GM23248 (cell line): ENCODE measurements at regions not wholly inside any gene's neighbourhood (a gene's known extent, or its start where the extent isn't known, plus 50 kb on each side); places are given as distances from the start of the nearest gene placed in this dataset.

Experiments
- DNase-seq: peaks from one replicate; pipeline ENCODE4 v3.0.0-alpha.2; 2015
- H2AFZ ChIP-seq: fragments of 200-600 bp; sonication (generic); 2 replicates; pipeline ENCODE4 v1.6.1; 2016; ENCODE audit warnings: antibody characterized with exemption
- H3F3A ChIP-seq: fragments of 200-600 bp; sonication (generic); 2 replicates; pipeline ENCODE4 v1.6.1; 2016; ENCODE audit warnings: mild to moderate bottlenecking, antibody characterized with exemption, mixed run types; ENCODE audit not compliant: insufficient read depth
- H3K27ac ChIP-seq: fragments of 200-600 bp; sonication (generic); 2 replicates; pipeline ENCODE4 v1.5.1; 2016; ENCODE audit warnings: mild to moderate bottlenecking
- H3K27me3 ChIP-seq: fragments of 200-600 bp; sonication (generic); replicated peaks from 2 replicates; pipeline ENCODE4 v1.6.1; 2016; ENCODE audit warnings: mild to moderate bottlenecking; ENCODE audit not compliant: insufficient read depth
- H3K36me3 ChIP-seq: fragments of 200-600 bp; sonication (generic); 2 replicates; pipeline ENCODE4 v1.6.1; 2016; ENCODE audit warnings: low read depth, mild to moderate bottlenecking
- H3K4me1 ChIP-seq: fragments of 200-600 bp; sonication (generic); 2 replicates; pipeline ENCODE4 v1.6.1; 2016; ENCODE audit warnings: mild to moderate bottlenecking; ENCODE audit not compliant: insufficient read depth
- H3K4me2 ChIP-seq: fragments of 200-600 bp; sonication (generic); one replicate; pipeline ENCODE4 v1.6.1; 2016; ENCODE audit warnings: mild to moderate bottlenecking; ENCODE audit not compliant: unreplicated experiment
- H3K4me3 ChIP-seq: fragments of 200-600 bp; sonication (generic); 2 replicates; pipeline ENCODE4 v1.5.1; 2016; ENCODE audit warnings: mild to moderate bottlenecking
- H3K79me2 ChIP-seq: fragments of 200-600 bp; sonication (generic); 2 replicates; pipeline ENCODE4 v1.6.1; 2016; ENCODE audit warnings: mild to moderate bottlenecking; ENCODE audit not compliant: insufficient read depth
- H3K9ac ChIP-seq: fragments of 200-600 bp; sonication (generic); 2 replicates; pipeline ENCODE4 v1.6.1; 2016; ENCODE audit warnings: mild to moderate bottlenecking
- H3K9me2 ChIP-seq: fragments of 200-600 bp; sonication (generic); 2 replicates; pipeline ENCODE4 v1.6.1; 2016; ENCODE audit warnings: mixed run types, mild to moderate bottlenecking, moderate library complexity; ENCODE audit not compliant: insufficient read depth
- H3K9me3 ChIP-seq: fragments of 200-600 bp; sonication (generic); one replicate; pipeline ENCODE4 v1.6.1; 2017; ENCODE audit warnings: low read depth
- H4K20me1 ChIP-seq: fragments of 200-600 bp; sonication (generic); 2 replicates; pipeline ENCODE4 v1.6.0; 2016; ENCODE audit not compliant: insufficient read depth
- EZH2 ChIP-seq: fragments of 200-600 bp; sonication (generic); IDR thresholded peaks from 2 replicates; pipeline ENCODE4 v1.6.1; 2018; ENCODE audit warnings: antibody characterized with exemption, mild to moderate bottlenecking; ENCODE audit not compliant: insufficient read depth, poor library complexity, severe bottlenecking
- EZH2phosphoT487 ChIP-seq: fragments of 200-600 bp; sonication (generic); IDR thresholded peaks from 2 replicates; pipeline ENCODE4 v1.6.1; 2018; ENCODE audit warnings: antibody characterized with exemption, moderate library complexity, mild to moderate bottlenecking, low read depth; ENCODE audit not compliant: insufficient read depth
- WGBS, 2 experiments: methylation state at CpG; one replicate each; pipeline ENCODE4 v1.1.6; 2015 to 2017; ENCODE audit warnings: low lambda C conversion rate in 2 of 2, low coverage in 1 of 2; ENCODE audit errors: missing lambda C conversion rate in 2 of 2; 5-methylcytosine and 5-hydroxymethylcytosine counted together
- in situ Hi-C: fragments of 300-500 bp; cut with MboI; formaldehyde crosslinking; loops from 2 replicates; pipeline ENCODE4 v1.15.0; 2020

DNA sequence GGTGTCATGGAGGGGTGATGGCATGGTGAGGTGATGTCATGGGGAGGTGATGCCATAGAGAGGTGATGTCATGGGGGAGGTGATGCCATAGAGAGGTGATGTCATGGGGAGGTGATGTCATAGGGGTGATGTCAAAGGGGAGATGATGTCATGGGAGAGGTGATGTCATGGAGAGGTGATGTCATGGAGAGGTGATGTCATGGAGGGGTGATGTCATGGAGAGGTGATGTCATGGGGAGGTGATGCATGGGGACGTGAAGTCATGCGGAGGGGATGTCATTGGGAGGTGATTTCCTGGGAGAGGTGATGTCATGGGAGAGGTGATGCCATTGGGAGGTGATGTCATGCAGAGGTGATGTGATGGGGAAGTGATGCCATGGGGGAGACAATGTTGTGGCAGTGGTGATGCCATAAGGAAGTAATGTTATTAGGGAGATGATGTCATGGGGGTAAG is 92.1 kb upstream of the C1orf174 start:
- 82 to 100% methylated on average over 1 to 2 of the region's 2 CpGs for WGBS, 2 experiments
- Histone ChIP-seq H3K79me2 (no peaks in the 10 kb centered on the region), H3K4me1 (no peaks in the 10 kb centered on the region), H3K36me3 (no peaks in the 10 kb centered on the region), H3K4me3 (no peak overlapping the region), H3K9ac (no peak overlapping the region), H3K27ac (no peak overlapping the region), H3K4me2 (no peak overlapping the region), H3K9me2 (no peaks in the 10 kb centered on the region), H2AFZ (no peak overlapping the region), H3K9me3 (no peaks in the 10 kb centered on the region), H3F3A (no peaks in the 10 kb centered on the region), H4K20me1 (no peaks in the 10 kb centered on the region), H3K27me3 (no peaks in the 10 kb centered on the region)
- peak; percentile 35 for DNase-seq
- TF ChIP-seq EZH2 = no peak
- no peak for TF ChIP-seq EZH2phosphoT487
- in situ Hi-C loops = no loop called here

DNA sequence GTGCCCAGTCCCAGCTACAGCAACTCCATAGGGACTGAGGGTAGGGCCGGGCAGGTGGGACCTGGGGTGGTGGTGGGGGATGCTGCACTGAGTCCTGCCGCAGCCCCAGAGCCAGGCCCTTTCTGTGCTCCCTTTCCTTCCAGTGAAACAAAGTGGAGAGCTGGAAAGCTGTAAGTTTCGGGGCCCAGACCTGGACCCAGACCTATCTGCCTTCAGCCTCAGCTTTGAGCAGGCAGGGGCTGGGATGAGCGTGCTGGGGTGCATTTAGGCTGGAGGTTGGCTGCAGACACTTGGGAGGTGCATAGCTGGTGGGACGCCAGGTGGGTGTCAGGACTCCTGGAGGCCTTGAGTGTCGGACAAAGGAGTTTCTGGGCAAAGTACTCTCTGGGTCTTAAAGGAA is 92.7 kb upstream of the C1orf174 start:
- Histone ChIP-seq H3K9ac (no peak overlapping the region), H4K20me1 (no peaks in the 10 kb centered on the region), H3K27ac (no peak overlapping the region), H2AFZ (no peak overlapping the region), H3K79me2 (no peaks in the 10 kb centered on the region), H3K36me3 (no peaks in the 10 kb centered on the region), H3K9me3 (no peaks in the 10 kb centered on the region), H3F3A (no peaks in the 10 kb centered on the region), H3K4me1 (no peaks in the 10 kb centered on the region), H3K9me2 (no peaks in the 10 kb centered on the region), H3K4me2 (no peak overlapping the region), H3K27me3 (no peaks in the 10 kb centered on the region), H3K4me3 (no peak overlapping the region)
- DNase-seq = no peak
- WGBS, 2 experiments = 41 to 50% methylated on average over 6 of the region's 6 CpGs
- in situ Hi-C loops = no loop called here
- no peak for TF ChIP-seq EZH2
- no peak for TF ChIP-seq EZH2phosphoT487

DNA sequence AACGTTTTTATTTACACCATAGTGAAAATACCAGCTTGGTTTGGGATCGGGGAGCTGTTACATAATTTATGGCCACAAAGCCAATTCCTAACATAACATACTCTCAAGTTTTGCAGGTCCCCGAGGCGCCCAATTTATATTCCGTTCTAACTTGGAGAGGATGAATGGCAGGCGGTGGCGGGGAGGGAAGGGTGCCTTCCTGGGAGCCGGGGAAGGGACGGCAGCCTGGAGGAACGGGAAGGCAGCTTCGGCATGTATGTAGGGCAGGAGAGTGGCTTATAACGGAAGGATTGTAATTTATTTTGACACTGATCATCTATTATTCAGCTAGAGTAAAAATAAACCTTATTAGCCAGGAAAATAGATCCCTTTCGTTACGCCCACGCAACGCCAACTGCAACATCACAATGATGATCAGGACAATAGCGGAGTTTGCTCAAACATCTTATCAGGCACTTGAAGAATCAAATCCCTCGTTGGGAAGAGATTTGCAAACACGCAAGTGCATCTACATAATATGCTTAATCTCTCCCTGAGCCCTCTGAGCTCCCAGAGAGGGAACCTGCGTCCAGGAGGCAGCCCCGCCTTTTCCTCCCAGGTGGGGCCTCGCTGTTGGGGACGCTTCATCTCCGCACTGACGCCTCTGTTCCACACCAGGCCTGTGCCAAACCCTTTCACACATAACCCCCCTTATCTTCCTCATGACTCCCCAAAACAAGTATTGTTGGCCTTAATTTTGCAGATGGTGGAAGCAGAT is 93.7 kb upstream of the C1orf174 start:
- Histone ChIP-seq H3K9me2 (no peaks in the 10 kb centered on the region), H3K9me3 (no peaks in the 10 kb centered on the region), H3K4me1 (no peaks in the 10 kb centered on the region), H3K36me3 (no peaks in the 10 kb centered on the region), H4K20me1 (no peaks in the 10 kb centered on the region), H3K4me3 (no peak overlapping the region), H3K27me3 (no peaks in the 10 kb centered on the region), H3K4me2 (no peak overlapping the region), H3K27ac (no peak overlapping the region), H3K9ac (no peak overlapping the region), H3F3A (no peaks in the 10 kb centered on the region), H2AFZ (no peak overlapping the region), H3K79me2 (no peaks in the 10 kb centered on the region)
- TF ChIP-seq EZH2 = no peak
- TF ChIP-seq EZH2phosphoT487 = no peak
- 36 to 39% methylated on average over 25 of the region's 25 CpGs for WGBS, 2 experiments
- in situ Hi-C loops = no loop called here
- no peak for DNase-seq

DNA sequence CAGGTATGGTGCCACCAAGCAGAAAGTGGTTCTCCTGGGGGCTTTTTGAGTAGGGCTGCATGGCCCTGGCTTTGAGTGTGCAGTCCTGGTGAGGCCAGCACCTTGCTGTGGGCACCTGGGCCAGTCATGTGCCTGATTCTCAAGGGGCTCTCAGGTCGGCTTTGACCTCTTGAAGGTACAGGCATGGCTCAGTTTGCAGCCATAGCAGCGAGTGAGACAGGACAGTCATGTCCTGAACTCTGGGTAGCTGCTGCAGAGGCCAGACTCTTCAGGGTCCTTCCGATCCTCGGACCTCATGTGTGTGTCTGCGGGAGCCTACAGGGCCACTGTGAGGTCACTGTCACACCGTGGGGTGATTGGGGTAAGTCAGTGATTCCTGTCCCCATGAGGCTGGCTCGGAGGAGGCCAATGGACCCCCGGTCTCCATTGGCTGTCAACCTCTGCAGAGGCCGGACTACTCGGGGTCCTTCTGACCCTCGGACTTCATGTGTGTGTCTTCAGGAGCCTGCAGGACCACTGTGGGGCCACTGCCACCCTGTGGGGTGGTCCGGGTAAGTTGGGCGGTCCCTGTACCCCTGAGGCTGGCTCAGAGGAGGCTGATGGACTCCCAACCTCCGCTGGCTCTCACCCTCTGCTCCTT is 95.2 kb upstream of the C1orf174 start:
- no peak for DNase-seq
- no peaks in the 10 kb centered on the region for H3K27me3 ChIP-seq
- no peaks in the 10 kb centered on the region for H3K36me3 ChIP-seq
- TF ChIP-seq EZH2phosphoT487 (no peak), EZH2 (no peak)
- 30 to 33% methylated on average over 12 to 14 of the region's 14 CpGs for WGBS, 2 experiments
- H3K9me2 ChIP-seq = no peaks in the 10 kb centered on the region
- no peak overlapping the region for H3K4me3 ChIP-seq
- no peaks in the 10 kb centered on the region for H3K4me1 ChIP-seq
- H3K9me3 ChIP-seq = no peaks in the 10 kb centered on the region
- in situ Hi-C loops = no loop called here
- H3K79me2 ChIP-seq = no peaks in the 10 kb centered on the region
- no peak overlapping the region for H3K4me2 ChIP-seq
- H2AFZ ChIP-seq = no peak overlapping the region
- no peaks in the 10 kb centered on the region for H4K20me1 ChIP-seq
- H3F3A ChIP-seq = no peaks in the 10 kb centered on the region
- no peak overlapping the region for H3K9ac ChIP-seq
- H3K27ac ChIP-seq = no peak overlapping the region
